ENCODE measurements at regions not wholly inside any gene's neighbourhood (a gene's known extent, or its start where the extent isn't known, plus 50 kb on each side); places are given as distances from the start of the nearest gene placed in this dataset.

- peak in 1 of 2 experiments; percentile 22 for DNase-seq
- TF ChIP-seq POLR2A (IDR thresholded peaks at IDR 0.05; ENCODE audit: low read length) (no peak), GATA1 (IDR thresholded peaks at IDR 0.05; ENCODE audit: low read depth, low read length) (no peak)
Observed at GRCh38 chr2:47227532-47228279, 51.4 kb upstream of the CALM2 start.

- TF ChIP-seq GATA1 (IDR thresholded peaks at IDR 0.05; ENCODE audit: low read depth, low read length) (no peak), POLR2A (IDR thresholded peaks at IDR 0.05; ENCODE audit: low read length) (no peak)
- DNase-seq = no peak
Observed at GRCh38 chr2:47226923-47227220, 50.6 kb upstream of the CALM2 start.

GRCh38 chr2:47226132-47226922 is 50.0 kb upstream of the CALM2 start:
- DNase-seq = no peak
- TF ChIP-seq GATA1 (IDR thresholded peaks at IDR 0.05; ENCODE audit: low read depth, low read length) (no peak), POLR2A (IDR thresholded peaks at IDR 0.05; ENCODE audit: low read length) (no peak)
